HEK293T (cell line): ENCODE measurements at regions not wholly inside any gene's neighbourhood (a gene's known extent, or its start where the extent isn't known, plus 50 kb on each side); places are given as distances from the start of the nearest gene placed in this dataset.

Source experiments
- NFRKB ChIP-seq: fragments of 450-650 bp; IDR thresholded peaks from 2 replicates; pipeline ENCODE4 v1.6.1; 2016; ENCODE audit warnings: mild to moderate bottlenecking, moderate library complexity
- TARDBP ChIP-seq: fragments of 450-650 bp; IDR thresholded peaks from 2 replicates; pipeline ENCODE4 v1.6.1; 2016

DNA sequence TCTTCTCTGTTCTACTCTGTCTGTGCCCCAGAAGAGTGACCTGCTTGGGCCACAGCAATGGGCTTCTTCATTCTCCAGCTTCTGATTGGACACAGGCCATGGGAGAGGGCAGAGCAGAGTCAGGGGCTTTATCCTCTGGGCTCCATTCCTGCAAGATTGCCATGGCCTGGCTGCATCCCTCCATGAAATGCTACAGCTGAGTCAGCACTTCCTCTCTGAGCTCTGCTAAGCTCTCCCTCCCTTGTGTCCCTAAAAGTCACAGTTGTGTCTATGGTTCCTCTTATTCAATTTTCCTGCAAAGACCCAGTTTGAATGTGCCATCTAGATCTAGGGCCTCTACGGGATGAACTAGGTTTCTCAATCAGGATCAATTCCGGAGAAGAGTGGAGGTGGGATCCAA lies 903.8 kb downstream of the TYW1 start:
- TF ChIP-seq NFRKB (no peak), TARDBP (no peak)
